GM12892 (cell line): ENCODE measurements at regions not wholly inside any gene's neighbourhood (a gene's known extent, or its start where the extent isn't known, plus 50 kb on each side); places are given as distances from the start of the nearest gene placed in this dataset.

Experiments
- POLR2A ChIP-seq: IDR thresholded peaks from 2 replicates; pipeline ENCODE4 v1.6.1; 2011; ENCODE audit warnings: low read depth, low read length, control low read depth
- TAF1 ChIP-seq: IDR thresholded peaks from 2 replicates; pipeline ENCODE4 v1.6.1; 2011; ENCODE audit warnings: low read depth, mild to moderate bottlenecking, control low read depth, low read length, borderline replicate concordance

GRCh38 chr9:115209601-115210306 is 91.8 kb upstream of the TNC start:
- peak; percentile 58; the same call in 1 of the 2 replicates for TF ChIP-seq POLR2A
- 0 out of 2 replicates have a peak, but pooled peaks have one; percentile 27 for TF ChIP-seq TAF1
